ENCODE measurements at regions not wholly inside any gene's neighbourhood (a gene's known extent, or its start where the extent isn't known, plus 50 kb on each side); places are given as distances from the start of the nearest gene placed in this dataset.

DNA sequence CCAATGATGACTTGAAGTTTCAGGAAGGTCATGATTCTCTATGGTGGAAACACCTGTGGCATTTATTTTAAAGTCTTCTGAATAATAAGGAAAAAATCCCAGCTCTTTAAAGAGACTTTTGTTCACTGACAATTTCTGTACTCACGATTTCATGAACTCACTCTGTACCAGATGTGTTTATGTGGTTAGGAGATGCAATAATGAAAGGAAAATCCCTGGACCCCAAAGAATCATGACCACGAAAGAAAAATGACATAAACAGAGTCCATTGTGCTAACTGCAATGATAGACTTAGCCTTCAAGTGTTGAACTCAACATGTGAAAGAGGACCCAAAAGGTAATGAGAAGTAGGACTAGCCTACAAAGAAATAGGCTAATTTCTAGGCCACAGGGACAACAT lies 947.5 kb downstream of the CDH11 start:
- Histone ChIP-seq H2BK15ac (ENCODE audit: low read depth, low read length) (no peak overlapping the region), H3T11ph (ENCODE audit: low read length) (no peak overlapping the region), H3K23me2 (ENCODE audit: insufficient read length, low read depth, low read length, poor library complexity, severe bottlenecking) (no peaks in the 10 kb centered on the region), H2BK120ac (ENCODE audit: low read depth, low read length, poor library complexity, severe bottlenecking) (no peak overlapping the region), H3K27me3 (ENCODE audit: insufficient read depth, low read length) (no peaks in the 10 kb centered on the region), H3K27ac (ENCODE audit: insufficient read length, low read depth, low read length) (no peak overlapping the region), H3K79me2 (ENCODE audit: insufficient read depth, low read length) (no peaks in the 10 kb centered on the region), H2BK20ac (ENCODE audit: low read depth, low read length, poor library complexity, severe bottlenecking) (no peak overlapping the region), H2BK5ac (ENCODE audit: insufficient read length, low read length) (no peak overlapping the region), H3K18ac (ENCODE audit: insufficient read length, low read depth, low read length) (no peak overlapping the region), H4K20me1 (ENCODE audit: control insufficient read depth, insufficient read depth, insufficient read length) (no peaks in the 10 kb centered on the region), H4K5ac (ENCODE audit: insufficient read length, low read depth, low read length) (no peak overlapping the region), H4K8ac (replicated peaks; ENCODE audit: insufficient read length, low read depth, low read length) (no peak overlapping the region), H4K91ac (ENCODE audit: insufficient read length, low read depth, low read length) (no peak overlapping the region), H2AK5ac (ENCODE audit: insufficient read length, low read length) (no peak overlapping the region), H3K79me1 (ENCODE audit: insufficient read depth, low read depth, low read length, poor library complexity, severe bottlenecking) (no peaks in the 10 kb centered on the region), H3K4me1 (ENCODE audit: insufficient read depth, low read length) (no peaks in the 10 kb centered on the region), H2AFZ (ENCODE audit: low read length) (no peak overlapping the region), H2BK12ac (ENCODE audit: insufficient read length, low read depth, low read length) (no peak overlapping the region), H3K4ac (ENCODE audit: low read depth, low read length) (no peak overlapping the region), H3K4me2 (ENCODE audit: insufficient read depth, insufficient read length, low read length) (no peak overlapping the region), H3K56ac (ENCODE audit: insufficient read length, low read depth, low read length) (no peak overlapping the region), H3K9me3 (ENCODE audit: control insufficient read depth, low read depth, low read length) (no peaks in the 10 kb centered on the region), H3K23ac (ENCODE audit: insufficient read length, low read depth, low read length) (no peak overlapping the region), H3K9ac (ENCODE audit: extremely low read depth, insufficient read length, low read length) (no peak overlapping the region), H3K14ac (ENCODE audit: insufficient read depth, low read length) (no peak overlapping the region)
- H3K36me3 Mint-ChIP-seq (ENCODE audit: insufficient read depth in 1 of 3, low read depth in 3 of 3), result peaks cover 18 to 23% (median 22%) of the 10 kb centered on the region in 3 experiments
- no peaks in the 10 kb centered on the region; the same call in none of the 2 replicates for H3K27me3 Mint-ChIP-seq (ENCODE audit: low read depth)
- DNase-seq, result no peak
- TF ChIP-seq CTCF (conservative IDR thresholded peaks at IDR 0.05), result no peak
- H3K4me1 Mint-ChIP-seq, result no peaks in the 10 kb centered on the region
- H3K4me3 Mint-ChIP-seq, result no peak overlapping the region
- H3K27ac Mint-ChIP-seq, result no peak overlapping the region
- no CpG with 5 or more reads among the region's 2 CpGs for WGBS (ENCODE audit: extremely low coverage, insufficient read length, low lambda C conversion rate)
- peaks cover 23% of the 10 kb centered on the region in 2 experiments for H3K9me3 Mint-ChIP-seq

All from H9 (cell line).